HCT116 (cell line): ENCODE measurements at regions not wholly inside any gene's neighbourhood (a gene's known extent, or its start where the extent isn't known, plus 50 kb on each side); places are given as distances from the start of the nearest gene placed in this dataset.

Source experiments
- ATAC-seq: fragments of 200-7000 bp; cut with Tn5 transposase; 2 replicates; pipeline ENCODE4 v1.9.1; 2020; ENCODE audit warnings: mild to moderate bottlenecking, moderate library complexity
- BruUV-seq: library from RNA; stranded (reverse); fragments of 400-500 nt; replicated peaks from 2 replicates; lab custom pipeline; 2021; lab: Mats Ljungman, UMichigan
- CTCF ChIA-PET: fragments of 300-600 bp; sonication (Branson Sonifier 250); formaldehyde crosslinking; loops from one replicate; lab custom pipeline; 2021; ENCODE audit warnings: antibody characterized with exemption; lab: Charles Lee
- POLR2A ChIA-PET: fragments of 300-600, 350-600 bp; sonication (Branson Sonifier 250); formaldehyde crosslinking; loops from one replicate; lab custom pipeline; 2021; ENCODE audit warnings: antibody characterized with exemption; lab: Charles Lee
- RAD21 ChIA-PET, 2 experiments: fragments of 300-600 bp; sonication (Branson Sonifier 250); formaldehyde crosslinking; loops; one replicate each; lab custom pipeline; 2023; ENCODE audit warnings: low total read pairs in 2 of 2; ENCODE audit not compliant: uncharacterized antibody in 2 of 2, unreplicated experiment in 2 of 2, low non-redundant PET in 1 of 2; lab: Charles Lee
- DNase-seq: peaks from one replicate; pipeline ENCODE4 v3.0.0-alpha.2; 2010; ENCODE audit warnings: low read depth, low spot score
- H2AFZ ChIP-seq: fragments of 200-600 bp; shearing (Covaris generic), sonication (generic); 2 replicates; pipeline ENCODE4 v1.6.1; 2017; ENCODE audit warnings: low read depth, mixed run types, mixed read lengths, antibody characterized with exemption, low read length; ENCODE audit not compliant: poor library complexity, severe bottlenecking
- H3K27ac ChIP-seq: 2 replicates; pipeline ENCODE4 v1.5.1; 2012; ENCODE audit warnings: low read depth, low read length
- H3K27me3 ChIP-seq: fragments of 200-600 bp; sonication (generic); 2 replicates; pipeline ENCODE4 v1.6.1; 2016; ENCODE audit warnings: mixed run types, low read length, mixed read lengths; ENCODE audit not compliant: insufficient read depth
- H3K36me3 ChIP-seq, 2 experiments: fragments of 200-500 bp in 1 of 2; fragments of 200-600 bp in 1 of 2; sonication (Bioruptor generic) in 1 of 2; sonication (generic) in 1 of 2; 2 replicates each; pipeline versions ENCODE4 v1.5.1 to v1.6.1; 2014 to 2016; ENCODE audit warnings: low read length in 2 of 2, inconsistent platforms in 1 of 2, mixed read lengths in 1 of 2, mixed run types in 1 of 2; ENCODE audit not compliant: insufficient read depth in 2 of 2, control insufficient read depth in 1 of 2
- H3K4me1 ChIP-seq, 2 experiments: fragments of 200-600 bp in 1 of 2; sonication (generic) in 1 of 2; 2 replicates each; pipeline versions ENCODE4 v1.5.1 to v1.6.1; 2012 to 2017; ENCODE audit warnings: low read length in 2 of 2, inconsistent platforms in 1 of 2, mild to moderate bottlenecking in 1 of 2, mixed read lengths in 1 of 2, mixed run types in 1 of 2, moderate library complexity in 1 of 2; ENCODE audit not compliant: insufficient read depth in 2 of 2, control insufficient read depth in 1 of 2
- H3K4me2 ChIP-seq: fragments of 200-600 bp; sonication (generic); 2 replicates; pipeline ENCODE4 v1.6.1; 2017; ENCODE audit warnings: mixed run types, low read length, mixed read lengths
- H3K4me3 ChIP-seq, 2 experiments: fragments of 200-600 bp in 1 of 2; sonication (generic) in 1 of 2; replicated peaks in 1 of 2; 2 replicates each; pipeline ENCODE4 v1.5.1; 2011 to 2016; ENCODE audit warnings: low read length in 2 of 2, control low read depth in 1 of 2, low read depth in 1 of 2, mild to moderate bottlenecking in 1 of 2, mixed read lengths in 1 of 2, mixed run types in 1 of 2
- H3K79me2 ChIP-seq: fragments of 200-600 bp; sonication (generic); 2 replicates; pipeline ENCODE4 v1.6.1; 2017; ENCODE audit warnings: mild to moderate bottlenecking, mixed run types, low read length, moderate library complexity, mixed read lengths; ENCODE audit not compliant: insufficient read depth
- H3K9ac ChIP-seq: fragments of 200-600 bp; sonication (generic); 2 replicates; pipeline ENCODE4 v1.6.1; 2016; ENCODE audit warnings: low read length, mixed read lengths
- H3K9me2 ChIP-seq: fragments of 200-600 bp; sonication (generic), shearing (Covaris generic); 2 replicates; pipeline ENCODE4 v1.6.1; 2017; ENCODE audit warnings: mixed run types, mild to moderate bottlenecking, moderate library complexity; ENCODE audit not compliant: insufficient read depth
- H3K9me3 ChIP-seq, 2 experiments: fragments of 200-500 bp in 1 of 2; fragments of 200-600 bp in 1 of 2; sonication (Bioruptor generic) in 1 of 2; sonication (generic) in 1 of 2; 2 replicates each; pipeline ENCODE4 v1.6.1; 2014 to 2017; ENCODE audit warnings: low read length in 2 of 2, mixed read lengths in 2 of 2, inconsistent platforms in 1 of 2, low read depth in 1 of 2, mild to moderate bottlenecking in 1 of 2, mixed run types in 1 of 2, moderate library complexity in 1 of 2; ENCODE audit not compliant: control insufficient read depth in 1 of 2, insufficient read depth in 1 of 2
- H4K20me1 ChIP-seq: fragments of 200-600 bp; sonication (generic), shearing (Covaris generic); 2 replicates; pipeline ENCODE4 v1.6.1; 2017; ENCODE audit warnings: mixed run types, mild to moderate bottlenecking, moderate library complexity; ENCODE audit not compliant: insufficient read depth
- CEBPB ChIP-seq: IDR thresholded peaks from 2 replicates; pipeline ENCODE4 v1.6.1; 2012; ENCODE audit warnings: low read depth
- CTCF ChIP-seq, 3 experiments: fragments of 200-600 bp in 1 of 3; sonication (generic) in 1 of 3; IDR thresholded peaks in 2 of 3; conservative IDR thresholded peaks in 1 of 3; 2 replicates each; pipeline ENCODE4 v1.5.1; 2012 to 2017; ENCODE audit warnings: low read depth in 2 of 3, low read length in 2 of 3, antibody characterized with exemption in 1 of 3, borderline replicate concordance in 1 of 3, control low read depth in 1 of 3, mild to moderate bottlenecking in 1 of 3, mixed read lengths in 1 of 3, mixed run types in 1 of 3, moderate library complexity in 1 of 3; ENCODE audit not compliant: insufficient read depth in 1 of 3
- EZH2 ChIP-seq: fragments of 200-600 bp; sonication (generic); IDR thresholded peaks from 2 replicates; pipeline ENCODE4 v1.6.1; 2017; ENCODE audit warnings: antibody characterized with exemption, mixed run types
- EZH2phosphoT487 ChIP-seq: fragments of 200-600 bp; IDR thresholded peaks from 2 replicates; pipeline ENCODE4 v1.6.1; 2018; ENCODE audit warnings: antibody characterized with exemption, borderline replicate concordance
- MAX ChIP-seq: IDR thresholded peaks from 2 replicates; pipeline ENCODE4 v1.6.1; 2012
- POLR2AphosphoS5 ChIP-seq: IDR thresholded peaks from 2 replicates; pipeline ENCODE4 v1.6.1; 2011; ENCODE audit warnings: mild to moderate bottlenecking, low read depth, low read length, moderate library complexity
- RAD21 ChIP-seq: IDR thresholded peaks from 2 replicates; pipeline ENCODE4 v1.6.1; 2012; ENCODE audit warnings: low read depth, mild to moderate bottlenecking
- SIN3A ChIP-seq: IDR thresholded peaks from 2 replicates; pipeline ENCODE4 v1.6.1; 2012; ENCODE audit warnings: low read depth
- SP1 ChIP-seq: IDR thresholded peaks from 2 replicates; pipeline ENCODE4 v1.6.1; 2012; ENCODE audit warnings: low read depth
- YY1 ChIP-seq: IDR thresholded peaks from 2 replicates; pipeline ENCODE4 v1.6.1; 2011; ENCODE audit warnings: low read length, low read depth, moderate library complexity, mild to moderate bottlenecking; ENCODE audit not compliant: insufficient replicate concordance; ENCODE audit errors: extremely low read depth
- ZNF274 ChIP-seq: fragments of 200-500 bp; sonication (Bioruptor generic); IDR thresholded peaks from 2 replicates; pipeline ENCODE4 v1.6.1; 2014; ENCODE audit warnings: mild to moderate bottlenecking, low read depth, low read length, inconsistent platforms
- intact Hi-C: fragments of 100-400 bp; cut with micrococcal nuclease; formaldehyde crosslinking; loops from 2 replicates; pipeline ENCODE4 v1.10.0; 2022

- Histone ChIP-seq H3K4me1 (peaks cover 0 to 10% of the 10 kb centered on the region in 2 experiments; a peak in 1 of 4 replicates), H3K79me2 (no peaks in the 10 kb centered on the region), H3K4me2 (no peak overlapping the region), H3K9me2 (no peaks in the 10 kb centered on the region), H4K20me1 (no peaks in the 10 kb centered on the region; the same call in 1 of the 2 replicates), H3K9ac (no peak overlapping the region), H2AFZ (no peak overlapping the region), H3K36me3 (no peaks in the 10 kb centered on the region), H3K27ac (no peak overlapping the region), H3K27me3 (no peaks in the 10 kb centered on the region), H3K4me3 (no peak overlapping the region), H3K9me3 (no peaks in the 10 kb centered on the region)
- DNase-seq (no peak), ATAC-seq (peak; percentile 38)
- ChIA-PET CTCF (no interaction called here), RAD21 (no interaction called here), POLR2A (no interaction called here)
- TF ChIP-seq MAX (no peak), EZH2phosphoT487 (no peak), SP1 (no peak), SIN3A (no peak), CTCF (IDR thresholded peaks at IDR 0.05 in 2 of 3, conservative IDR thresholded peaks at IDR 0.05 in 1 of 3; ENCODE audit: borderline replicate concordance in 1 of 3, insufficient read depth in 1 of 3, low read depth in 2 of 3, low read length in 2 of 3) (no peak), POLR2AphosphoS5 (no peak), YY1 (no peak), EZH2 (no peak), RAD21 (no peak), ZNF274 (no peak), CEBPB (no peak)
- intact Hi-C loops: no loop called here
- no TSS peak for BruUV-seq
These were observed 453.4 kb upstream of the PODXL start for GRCh38 chr7:132009778-132010177.
